D341Med (cell line): ENCODE measurements at regions not wholly inside any gene's neighbourhood (a gene's known extent, or its start where the extent isn't known, plus 50 kb on each side); places are given as distances from the start of the nearest gene placed in this dataset.
A peak's percentile ranks its signal among the peaks of the same experiment; 100 is the strongest.

Experiments
- DNase-seq: peaks from one replicate; pipeline ENCODE4 v3.0.0; 2012; ENCODE audit warnings: low spot score

DNA sequence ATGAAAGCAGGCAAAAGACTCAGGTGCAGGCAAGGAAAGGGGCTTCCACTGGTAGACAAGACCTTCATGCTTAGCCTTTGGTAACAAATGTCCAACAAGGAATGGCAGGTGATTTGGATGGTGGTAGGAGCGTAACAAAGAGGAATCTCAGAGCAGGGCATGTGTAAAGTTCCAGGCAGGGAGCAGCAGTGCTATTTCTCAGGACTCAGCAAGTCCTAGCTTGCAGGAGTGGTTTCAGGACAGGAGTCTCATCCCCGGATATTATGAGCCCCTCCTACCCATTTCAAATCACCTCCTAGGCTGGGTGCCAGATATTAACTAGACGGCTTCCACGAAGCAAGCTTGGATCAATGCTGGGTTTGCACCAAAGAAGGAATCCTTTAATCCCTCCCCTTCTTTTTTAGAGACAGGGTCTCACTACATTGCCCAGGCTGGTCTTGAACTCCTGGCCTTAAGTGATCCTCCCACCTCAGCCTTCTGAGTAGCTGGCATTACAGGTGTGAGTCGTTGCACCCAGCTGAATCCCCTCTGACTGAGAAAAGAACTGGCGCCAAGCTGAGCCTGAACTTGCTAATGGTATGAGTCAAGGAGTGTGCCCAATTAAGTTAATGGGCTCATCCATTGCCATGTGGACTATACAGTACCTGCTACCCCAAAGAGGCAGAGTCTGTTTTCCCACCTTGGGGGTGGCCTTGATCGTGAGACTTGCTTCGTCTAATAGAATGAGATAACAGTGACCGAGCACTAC lies 190.3 kb downstream of the ARL4C start:
- no peak for DNase-seq

DNA sequence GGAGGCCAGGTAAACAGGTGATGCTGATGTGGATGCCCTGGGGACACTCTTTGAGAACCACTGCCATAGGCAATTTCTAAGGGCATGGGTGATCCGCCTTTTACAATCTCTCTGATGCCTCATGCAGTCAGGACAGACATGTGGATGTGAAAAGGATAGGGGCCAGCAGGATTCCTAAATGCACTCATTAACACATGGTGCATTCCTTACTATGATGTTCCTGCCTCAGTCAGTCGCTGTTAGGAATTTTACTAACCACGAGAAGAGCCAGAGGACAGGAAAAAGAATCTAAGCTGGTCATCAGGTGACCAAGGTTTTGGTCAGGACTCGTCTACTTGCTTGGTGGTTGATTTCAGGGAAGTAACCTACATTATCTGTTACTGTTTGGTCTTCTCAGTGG lies 191.0 kb downstream of the ARL4C start:
- no peak for DNase-seq

DNA sequence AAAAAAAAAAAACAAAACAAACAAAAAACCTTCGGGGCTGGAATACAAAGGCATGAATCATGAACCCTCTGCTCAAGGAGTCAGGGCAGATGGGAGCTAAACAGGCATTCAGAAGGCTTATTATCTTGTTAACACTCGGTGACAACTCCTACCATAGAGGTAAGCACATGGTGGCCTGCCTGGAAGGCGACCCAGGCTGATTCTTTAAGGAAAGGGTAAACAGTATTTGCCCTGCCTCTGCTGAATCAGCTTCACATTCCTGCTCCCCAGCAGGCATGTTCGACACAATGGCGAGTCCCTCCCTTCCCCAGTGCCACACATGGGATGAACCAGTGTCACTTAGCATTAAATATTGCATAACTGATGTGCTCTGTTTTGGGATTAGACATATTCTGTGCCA lies 191.9 kb downstream of the ARL4C start:
- DNase-seq: no peak

DNA sequence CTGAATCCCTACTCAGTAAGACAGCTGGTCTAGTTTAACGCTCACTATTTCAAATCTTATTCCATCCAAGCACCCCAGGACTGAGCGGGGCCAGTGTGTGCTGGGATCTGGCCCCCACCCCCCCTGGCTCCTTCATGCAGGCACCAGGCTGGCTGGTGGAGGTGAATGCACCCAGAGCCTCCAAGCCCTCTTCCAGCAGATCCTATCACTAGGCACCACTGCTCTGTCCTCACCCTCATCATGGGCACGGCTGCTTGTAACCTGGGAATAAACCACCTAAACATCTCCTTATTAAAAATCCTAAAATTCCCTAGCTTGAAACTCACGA lies 194.3 kb downstream of the ARL4C start:
- no peak for DNase-seq

DNA sequence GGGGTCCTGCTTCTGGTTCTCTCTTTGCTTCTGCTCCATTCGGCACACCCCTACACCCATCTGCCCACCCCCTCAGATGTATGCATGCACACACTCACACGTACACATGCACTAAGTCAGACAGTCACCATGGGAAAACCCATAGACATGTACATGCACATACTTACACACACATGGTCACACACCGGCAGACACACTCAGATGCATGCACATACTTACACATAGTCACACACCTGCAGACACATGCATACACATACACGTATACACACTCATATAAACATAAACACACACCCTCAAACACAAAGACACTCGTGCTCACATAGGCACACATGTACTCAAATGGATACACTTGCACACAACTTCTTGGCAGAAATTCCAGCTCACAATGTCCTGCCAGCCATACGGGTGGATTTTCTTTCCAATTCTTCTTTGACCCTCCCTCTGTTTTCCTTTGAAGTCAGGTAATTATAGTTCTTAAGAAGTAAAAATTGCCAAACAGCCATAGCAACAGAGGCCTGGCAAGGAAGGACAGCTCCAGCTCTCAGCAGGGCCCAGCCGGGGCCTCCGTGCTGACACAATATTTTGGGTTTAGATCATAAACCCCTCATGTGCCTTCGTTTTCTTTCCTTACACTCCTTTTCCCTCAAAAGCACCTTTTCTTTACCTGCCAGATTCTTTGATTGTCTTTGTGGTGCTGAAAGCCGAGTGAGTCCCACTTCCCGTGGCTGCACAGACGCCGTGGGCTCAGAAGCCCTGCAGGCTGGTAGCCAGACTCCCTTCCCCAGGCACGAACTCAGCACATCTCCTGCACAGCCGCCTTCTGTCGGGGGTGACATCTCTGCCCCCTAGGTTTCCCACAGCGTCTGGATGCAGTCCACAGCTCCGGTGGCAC lies 195.7 kb downstream of the ARL4C start:
- DNase-seq: no peak

DNA sequence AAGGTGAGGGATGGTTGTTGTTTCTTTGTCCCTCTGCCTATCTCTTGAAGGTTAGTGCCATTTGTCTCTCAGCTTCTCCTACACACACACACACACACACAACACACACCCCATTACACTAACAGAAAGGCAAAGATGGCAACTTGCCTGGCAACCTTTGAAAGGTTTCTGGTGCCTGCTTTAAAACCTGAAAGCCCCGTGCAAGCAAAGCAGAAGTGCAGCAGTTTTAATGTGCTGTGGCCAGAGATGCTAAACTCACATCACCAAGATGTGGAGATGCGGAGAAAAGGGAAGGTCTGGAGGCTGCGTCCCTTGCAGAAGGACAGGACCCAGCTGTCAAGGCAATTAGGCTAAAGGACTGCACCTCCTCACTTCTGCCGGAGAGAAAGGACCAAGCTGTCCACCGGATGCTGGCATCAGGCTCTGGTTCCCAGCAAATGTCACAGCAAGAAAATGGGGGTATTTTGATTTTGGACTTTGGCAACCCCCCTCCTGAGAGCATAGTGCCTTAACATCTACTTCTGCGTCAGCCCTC lies 196.4 kb downstream of the ARL4C start:
- no peak for DNase-seq

DNA sequence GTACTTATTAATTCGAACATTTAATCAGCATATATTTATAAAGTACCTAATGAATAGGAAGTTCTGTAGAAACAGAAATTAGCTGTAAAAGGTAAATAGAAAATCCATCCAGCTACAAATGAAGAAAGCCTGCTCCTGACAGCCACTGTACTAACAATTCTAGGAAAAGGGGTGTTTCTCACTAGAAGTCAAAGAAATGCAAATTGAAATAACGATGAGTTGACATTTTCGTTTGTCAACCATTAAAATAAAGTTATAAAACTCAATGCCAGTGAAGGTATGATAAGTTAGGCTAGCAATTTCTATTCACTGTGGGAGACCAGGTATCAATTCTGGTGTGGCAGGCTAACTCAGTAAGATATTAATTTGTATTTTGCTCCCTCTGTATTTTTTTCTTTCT lies 198.0 kb downstream of the ARL4C start:
- no peak for DNase-seq

DNA sequence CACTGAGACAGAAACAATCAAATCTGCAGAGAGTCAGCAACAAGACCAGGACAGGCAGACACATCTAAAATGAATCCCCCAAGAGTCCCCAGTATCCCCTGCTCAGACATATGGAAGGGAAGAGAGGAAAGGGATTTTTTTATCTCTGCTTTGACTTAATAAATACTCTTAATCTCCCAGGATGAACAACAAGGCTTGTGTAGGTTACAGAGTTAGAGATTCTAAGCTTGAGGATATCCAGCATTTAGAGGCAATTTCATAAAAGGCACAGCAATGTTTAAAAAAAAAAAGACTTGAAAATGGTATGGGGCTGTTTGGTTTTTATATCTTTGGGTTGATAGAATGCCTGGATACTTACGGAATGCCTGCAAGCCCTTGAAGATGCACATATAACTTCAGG lies 199.9 kb downstream of the ARL4C start:
- no peak for DNase-seq

DNA sequence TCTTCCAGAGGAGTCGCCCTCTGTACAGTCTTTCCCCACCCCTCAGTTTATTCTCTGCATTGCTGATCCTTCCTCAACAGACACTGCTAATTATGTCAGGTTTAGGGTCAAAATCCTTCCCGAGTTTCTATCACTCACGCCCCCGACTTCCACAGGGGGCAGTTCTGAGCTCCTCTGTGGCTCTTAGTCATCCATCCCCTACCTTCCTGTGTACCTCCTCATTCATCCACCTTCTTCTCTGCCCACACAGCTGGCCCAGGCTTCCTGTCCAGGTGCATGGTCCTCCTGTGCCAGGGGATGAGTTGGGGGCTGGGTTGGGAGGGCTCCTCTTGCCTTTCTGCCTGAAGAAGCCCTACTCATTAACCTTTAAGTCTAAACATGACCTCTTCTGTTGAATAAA lies 202.9 kb downstream of the ARL4C start:
- no peak for DNase-seq

DNA sequence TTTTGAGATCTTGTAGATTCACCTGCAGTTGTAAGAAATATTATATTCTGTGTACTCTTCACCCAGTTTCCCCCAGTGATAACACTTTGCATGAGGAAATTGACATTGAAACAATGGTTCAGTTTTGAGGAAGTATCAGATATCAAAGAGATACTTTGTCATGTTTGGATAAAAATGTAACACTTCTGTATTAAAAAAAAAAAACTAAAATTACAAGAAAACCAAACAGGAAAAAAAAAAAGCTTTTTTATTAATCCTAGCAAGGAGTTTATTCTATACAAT lies 204.0 kb downstream of the ARL4C start:
- DNase-seq: no peak

DNA sequence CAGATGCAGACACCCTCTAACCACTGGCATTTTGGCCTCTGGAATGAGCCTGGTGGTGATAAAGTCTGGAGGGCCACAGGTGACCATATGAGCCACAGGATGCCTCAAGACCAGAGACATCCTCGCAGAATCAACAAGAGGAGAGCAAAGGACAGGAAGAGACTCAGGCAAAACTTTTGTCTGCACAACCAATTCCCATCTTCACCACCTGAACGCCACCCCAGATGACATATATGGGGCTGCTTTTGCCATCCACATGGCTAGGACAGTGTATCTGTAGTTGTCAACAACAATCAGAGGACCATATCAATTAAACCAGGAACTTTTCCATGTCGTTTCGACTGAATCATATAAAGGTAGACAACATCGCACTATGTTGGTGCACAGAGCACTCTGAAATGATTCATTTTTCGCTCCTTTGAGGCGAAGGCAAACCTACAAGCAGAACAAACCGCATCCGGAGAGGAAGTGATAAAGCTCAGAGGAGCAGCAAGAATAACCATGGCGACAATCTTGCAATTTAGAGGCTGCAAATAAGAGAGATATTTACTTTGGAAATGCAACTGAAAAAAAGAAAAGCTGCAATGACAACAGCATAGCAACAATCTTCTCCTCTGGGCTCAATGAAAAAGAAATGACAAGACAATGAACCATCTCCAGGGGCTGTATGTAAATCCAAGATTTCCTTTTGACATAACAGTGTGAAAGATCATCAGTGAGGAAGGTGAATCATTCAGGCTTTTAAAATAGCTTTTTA lies 204.5 kb downstream of the ARL4C start:
- DNase-seq: no peak

DNA sequence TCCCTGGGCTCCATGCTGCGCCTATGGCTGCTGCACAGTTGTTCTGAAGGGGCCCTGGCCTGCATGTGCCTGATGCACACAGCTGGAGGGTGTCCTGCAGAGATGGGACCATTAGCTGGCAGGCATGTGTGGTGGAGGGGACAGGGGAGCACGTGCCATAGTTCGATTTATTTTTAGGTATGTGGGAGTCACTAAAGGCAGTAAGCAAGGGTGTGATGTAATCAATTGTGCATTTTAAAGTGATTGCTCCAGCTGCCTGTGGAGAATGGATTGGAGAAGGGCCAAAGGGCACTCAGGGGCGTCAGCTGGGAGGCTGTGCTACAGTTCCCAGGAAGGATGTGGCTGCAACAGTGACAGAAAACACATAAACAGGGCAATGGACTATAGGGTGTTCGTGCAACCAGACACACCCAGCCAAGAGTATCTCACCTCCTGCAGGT lies 205.1 kb downstream of the ARL4C start:
- DNase-seq: no peak

DNA sequence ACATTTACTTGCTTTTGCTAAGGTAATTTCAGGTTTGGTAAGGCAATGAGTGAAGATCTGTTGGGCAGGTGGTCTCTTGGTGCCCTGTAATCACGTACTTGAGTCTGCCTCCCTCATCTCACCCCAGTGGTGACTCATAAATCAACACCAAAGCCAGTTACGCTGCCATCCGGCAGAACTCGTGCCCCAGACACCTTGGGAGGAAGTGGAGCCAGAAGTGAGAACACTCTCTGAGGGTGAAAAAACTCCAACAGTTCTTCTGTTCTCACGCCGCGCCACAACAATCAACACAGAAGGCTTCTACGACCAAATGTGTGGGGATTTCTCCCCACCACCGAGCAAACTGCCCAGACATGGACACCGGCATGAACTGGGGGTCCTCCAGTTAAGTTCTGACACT lies 206.2 kb downstream of the ARL4C start:
- DNase-seq: no peak

DNA sequence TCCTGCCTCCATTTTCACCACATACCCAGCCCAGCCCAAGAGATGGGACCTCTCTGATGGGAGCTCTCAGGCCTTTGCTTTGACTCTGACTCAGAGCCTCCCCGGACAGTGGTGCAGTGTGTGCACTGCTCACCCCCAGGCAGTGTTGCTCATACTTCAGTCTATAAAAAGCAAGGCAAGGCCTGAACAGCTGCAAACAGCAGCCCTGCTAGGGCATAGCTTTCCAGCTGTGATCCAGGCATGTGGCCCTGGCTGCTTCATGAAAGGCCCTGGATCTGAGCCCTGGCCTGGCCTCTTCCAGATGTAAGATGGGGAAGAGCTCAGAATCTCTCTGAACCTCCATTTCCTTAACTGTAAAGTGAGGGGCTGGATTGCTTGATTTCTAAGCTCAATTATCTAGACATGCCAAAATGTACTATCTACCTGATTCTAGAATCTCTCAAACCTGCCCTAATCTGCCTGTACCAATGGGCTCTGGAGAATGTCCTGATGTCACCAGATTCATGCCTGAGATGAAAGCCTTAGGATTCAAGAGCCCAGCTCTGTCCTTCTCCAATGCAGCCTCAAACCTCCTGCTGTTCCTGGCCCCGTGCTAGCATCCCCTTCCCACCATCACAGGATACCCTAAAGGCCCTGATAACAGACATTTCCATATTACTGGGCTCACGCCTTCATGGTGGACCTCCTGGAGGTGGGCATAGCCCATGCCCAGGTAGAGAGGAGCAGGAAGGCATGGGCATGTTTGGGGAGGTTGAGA lies 206.9 kb downstream of the ARL4C start:
- no peak for DNase-seq

DNA sequence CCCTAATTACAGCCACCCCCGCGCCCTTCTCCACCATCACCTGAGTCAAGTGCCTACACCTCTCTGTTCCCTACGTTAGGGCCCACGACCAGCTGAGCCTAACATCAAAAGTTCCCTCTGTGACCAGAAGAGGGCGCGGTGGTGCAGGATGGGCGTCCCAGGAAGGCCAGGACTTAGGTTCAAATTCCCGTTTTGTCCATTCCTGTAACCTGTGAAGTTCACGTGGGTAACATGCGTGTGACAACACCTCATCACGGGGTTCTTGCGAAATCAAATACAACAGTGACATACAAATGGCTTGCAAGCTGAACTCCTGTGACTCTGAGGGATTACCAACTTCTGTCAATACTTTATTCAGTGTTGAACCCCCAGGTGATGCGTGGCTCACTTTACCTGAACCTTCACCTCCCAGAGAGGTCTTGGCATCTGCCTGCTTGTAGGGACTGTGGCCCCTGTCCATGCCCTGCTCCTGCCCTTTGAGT lies 207.9 kb downstream of the ARL4C start:
- DNase-seq: peak; percentile 55

DNA sequence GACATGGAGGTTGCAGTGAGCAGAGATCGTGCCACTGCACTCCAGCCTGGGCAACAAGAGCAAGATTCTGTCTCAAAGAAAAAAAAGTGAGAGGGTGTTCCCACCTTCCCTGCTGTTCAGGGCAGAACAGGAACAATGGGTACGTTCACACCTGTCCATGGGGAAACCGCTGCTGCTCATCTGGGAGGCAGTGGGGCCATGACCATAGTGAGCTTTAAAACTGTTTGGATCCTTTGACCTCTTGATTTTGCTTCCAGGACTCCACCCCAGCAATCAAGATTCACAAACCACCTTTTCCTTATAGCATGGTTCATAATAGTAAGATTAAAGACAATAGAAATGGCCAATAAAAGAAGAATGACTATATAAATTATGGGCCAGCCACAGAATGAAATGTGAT lies 209.2 kb downstream of the ARL4C start:
- no peak for DNase-seq

DNA sequence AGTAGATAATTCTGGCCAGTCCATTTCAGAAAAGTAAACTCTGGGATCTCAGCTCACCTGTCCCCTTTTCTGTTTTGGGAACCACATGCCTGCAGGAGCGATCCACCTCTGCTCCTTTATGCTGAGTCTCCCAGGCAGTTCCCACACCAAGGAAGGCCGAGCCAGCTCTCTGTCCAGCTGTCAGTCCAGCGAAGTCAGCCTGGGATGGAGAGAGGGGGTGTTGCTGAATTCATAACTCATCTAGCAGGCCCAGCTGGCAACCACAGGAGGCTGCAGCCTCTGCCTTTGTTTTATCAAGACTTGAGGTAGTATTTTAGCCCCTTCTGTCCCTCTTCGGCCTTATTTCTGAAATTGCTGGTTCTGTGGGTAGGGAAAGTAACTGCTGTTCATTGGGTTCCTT lies 209.9 kb downstream of the ARL4C start:
- DNase-seq: no peak

DNA sequence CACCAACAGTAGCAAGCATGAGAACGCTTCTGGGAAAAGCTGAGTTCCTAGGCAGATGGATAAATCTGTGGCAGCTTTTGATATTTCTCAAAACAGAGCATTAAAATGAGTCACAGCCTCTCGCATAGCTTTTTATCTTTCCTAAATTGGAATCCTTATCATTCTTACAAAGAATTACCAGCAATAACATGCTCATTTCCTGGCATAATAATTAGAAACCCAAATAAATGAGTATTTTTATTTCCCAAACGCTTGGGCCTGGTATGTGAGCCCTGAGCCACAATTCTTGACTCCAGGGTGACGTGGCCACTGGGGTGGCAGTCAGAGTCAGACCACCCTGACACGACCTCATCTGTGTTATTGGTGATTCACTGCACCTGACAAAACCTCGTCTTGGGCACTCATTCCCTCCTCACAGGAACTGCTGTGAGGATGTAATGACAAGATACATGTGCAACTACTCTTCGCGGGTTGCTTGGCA lies 210.7 kb downstream of the ARL4C start:
- DNase-seq: no peak

DNA sequence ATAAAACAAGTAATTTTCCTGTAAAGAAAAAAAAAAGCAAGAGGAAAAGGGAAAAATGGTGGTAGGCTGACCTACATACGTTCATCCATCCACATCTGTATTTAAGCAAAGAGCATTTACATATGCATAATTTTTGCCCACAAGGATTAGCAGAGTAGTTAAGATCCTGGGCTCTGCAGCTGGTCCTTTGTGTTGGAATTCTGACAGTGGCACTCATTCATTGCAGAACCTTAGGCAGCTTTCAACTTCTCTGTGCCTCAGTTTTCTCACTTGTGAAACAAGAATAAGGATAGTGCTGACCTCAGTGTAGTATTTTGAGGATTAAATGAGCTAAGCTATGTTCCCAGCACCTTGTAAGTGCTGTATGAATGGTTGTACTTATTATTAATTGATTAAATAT lies 211.3 kb downstream of the ARL4C start:
- no peak for DNase-seq

DNA sequence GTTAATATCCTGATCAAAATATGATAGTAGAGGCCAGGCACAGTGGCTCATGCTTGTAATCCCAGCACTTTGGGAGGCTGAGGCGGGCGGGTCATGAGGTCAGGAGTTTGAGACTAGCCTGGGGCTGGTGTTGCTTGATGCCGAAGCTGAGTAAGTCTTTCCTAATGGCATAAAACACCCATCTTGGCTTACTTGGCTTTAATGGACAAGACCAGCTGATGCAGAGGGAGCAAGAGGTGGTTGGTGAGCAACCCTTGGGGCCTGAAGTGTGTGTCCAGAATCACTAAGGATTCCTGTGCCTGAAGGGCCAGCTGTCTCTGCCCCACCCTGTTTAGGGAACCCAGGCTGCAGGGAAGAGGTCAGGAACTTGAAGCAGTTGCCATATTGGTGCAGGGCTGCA lies 217.2 kb downstream of the ARL4C start:
- no peak for DNase-seq

DNA sequence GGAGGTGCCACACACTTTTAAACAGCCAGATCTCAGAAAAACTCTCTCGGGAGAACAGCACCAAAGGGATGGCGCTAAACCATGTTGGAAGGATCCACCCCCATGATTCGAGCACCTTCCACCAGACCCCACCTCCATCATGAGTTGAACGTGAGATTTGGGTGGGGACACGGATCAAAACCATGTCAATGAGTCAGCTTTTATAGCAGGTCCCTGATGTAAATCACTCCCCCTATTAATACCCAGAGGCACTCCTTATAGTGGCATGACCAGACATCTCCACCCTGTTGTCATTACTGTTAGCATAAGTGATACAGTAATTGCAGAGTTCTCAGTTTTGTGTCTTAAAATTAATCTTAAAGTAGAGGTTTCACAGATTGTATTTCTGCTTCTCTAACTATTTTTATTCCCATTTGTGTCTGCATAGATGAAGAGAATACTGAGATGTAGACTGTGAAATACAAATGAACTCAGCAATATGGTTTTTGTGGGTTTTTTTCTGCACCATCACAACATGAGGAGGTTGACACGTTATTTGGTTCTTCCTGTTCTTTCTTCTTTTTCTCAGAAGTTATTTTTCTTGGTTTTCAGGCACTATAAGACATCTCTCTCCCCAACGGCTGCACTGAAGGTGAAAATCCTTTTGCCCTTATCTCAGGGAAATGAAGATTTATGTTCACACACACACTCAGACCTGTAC lies 218.2 kb downstream of the ARL4C start:
- DNase-seq: no peak
